GM03348 (cell line): ENCODE measurements at regions not wholly inside any gene's neighbourhood (a gene's known extent, or its start where the extent isn't known, plus 50 kb on each side); places are given as distances from the start of the nearest gene placed in this dataset.

Experiments
- DNase-seq: peaks from one replicate; pipeline ENCODE4 v3.0.0; 2012; ENCODE audit warnings: low spot score

DNA sequence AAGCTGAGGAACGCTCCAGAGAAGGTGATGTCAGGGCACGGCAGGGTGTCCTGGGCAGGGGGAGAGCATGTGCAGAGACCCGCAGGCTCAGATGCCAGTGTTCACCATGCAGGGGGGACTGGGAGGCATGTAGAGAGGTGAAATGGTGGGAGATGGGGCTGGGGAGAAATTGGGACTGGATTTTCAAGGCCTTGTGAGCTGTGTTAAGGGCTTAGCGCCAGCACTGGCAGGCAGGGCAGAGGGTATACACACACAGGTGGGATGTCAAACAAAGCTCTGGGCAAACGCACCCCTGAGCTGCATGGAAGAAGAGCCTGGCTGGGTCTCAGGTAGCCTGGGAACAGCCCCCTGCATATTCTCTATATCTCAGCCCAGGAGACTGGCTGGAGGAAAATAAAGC is 282.7 kb downstream of the SHQ1 start:
- DNase-seq: no peak

DNA sequence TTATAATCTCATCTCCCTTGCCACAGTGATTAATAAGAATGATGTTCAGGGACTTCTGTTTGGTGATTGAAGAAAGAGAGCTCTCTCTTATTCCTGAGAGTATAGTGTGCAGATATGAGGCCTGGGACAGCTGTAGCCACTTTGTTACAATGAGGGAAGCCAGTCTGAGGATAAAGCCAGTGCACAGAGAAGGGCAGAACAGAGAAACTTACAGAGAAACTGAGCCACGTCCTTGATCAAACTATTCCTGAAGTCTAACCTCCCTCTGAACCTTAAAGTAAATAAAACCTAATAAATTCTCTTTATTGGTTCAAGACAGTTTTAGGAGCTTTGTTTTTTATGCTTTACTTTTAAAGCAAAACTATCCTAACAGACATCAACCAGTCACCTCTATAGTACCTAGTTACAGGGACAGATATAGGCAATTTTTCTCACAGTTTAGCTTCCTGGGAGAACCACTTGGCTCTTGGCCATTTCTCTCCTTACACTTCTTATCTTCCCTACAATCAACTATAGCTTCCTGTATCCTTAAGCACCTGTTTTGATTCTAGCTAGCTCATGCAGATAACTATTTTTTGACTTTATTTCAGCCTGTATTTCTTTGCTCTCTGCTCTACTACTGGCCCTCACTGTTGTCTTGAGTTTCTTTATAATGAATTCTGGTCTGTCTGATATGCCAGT is 284.4 kb downstream of the SHQ1 start:
- no peak for DNase-seq

DNA sequence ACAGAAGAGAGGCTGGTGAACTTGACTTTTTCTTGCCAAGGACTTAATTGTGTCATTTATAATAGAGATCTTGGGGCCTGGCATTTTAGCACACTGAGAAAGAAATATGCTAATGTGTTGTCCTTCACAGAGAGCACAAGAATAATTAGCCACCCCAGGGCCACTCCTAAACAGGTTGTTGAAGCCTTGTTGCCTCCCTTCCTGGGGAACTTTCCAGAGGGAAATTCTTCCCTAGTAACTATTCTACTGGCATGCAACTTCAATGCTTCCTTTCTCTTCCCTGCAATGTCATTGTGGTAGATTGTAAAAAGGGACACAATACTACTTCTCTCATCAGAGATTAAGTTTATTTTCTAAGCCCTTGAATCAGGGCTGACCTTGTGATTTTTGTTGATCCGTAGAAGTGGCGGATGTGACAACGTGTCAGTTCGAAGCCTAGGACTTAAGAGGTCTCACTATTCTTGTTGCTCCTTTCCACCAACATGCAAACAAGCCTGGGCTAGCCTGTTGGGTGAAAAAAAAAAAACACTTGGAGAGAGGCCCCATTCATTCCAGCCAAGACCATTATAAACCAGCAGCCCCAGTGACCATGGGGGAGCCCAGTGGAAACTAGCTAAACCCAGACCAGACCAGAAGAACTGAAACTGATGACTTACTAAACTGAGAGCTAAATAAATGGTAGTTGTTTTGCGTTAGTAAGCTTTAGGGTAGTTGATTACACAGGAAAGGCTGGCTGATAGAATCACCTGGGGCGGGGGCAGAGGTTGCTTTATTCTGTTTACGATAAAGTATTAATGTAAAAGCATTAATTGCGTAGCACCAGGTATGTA is 287.2 kb downstream of the SHQ1 start:
- DNase-seq: no peak

DNA sequence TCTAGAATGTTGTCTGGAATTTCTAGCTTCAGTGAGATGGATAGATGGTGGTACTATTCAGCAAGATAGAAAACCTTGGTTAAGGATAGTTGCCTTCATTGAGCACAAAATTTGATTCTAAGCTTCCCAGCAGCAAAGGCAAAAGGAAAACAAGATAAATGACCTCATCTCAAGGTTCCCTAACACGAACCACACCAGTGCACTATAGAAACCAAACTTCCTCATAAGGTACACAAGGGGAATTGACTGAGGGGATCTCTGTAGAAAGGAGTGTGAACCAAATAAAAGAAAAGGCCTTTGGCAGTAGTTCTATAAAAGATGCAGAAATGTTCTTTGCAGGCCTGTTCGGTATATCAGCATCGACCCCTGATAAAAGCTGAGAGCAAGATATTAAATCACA is 288.9 kb downstream of the SHQ1 start:
- DNase-seq: no peak

DNA sequence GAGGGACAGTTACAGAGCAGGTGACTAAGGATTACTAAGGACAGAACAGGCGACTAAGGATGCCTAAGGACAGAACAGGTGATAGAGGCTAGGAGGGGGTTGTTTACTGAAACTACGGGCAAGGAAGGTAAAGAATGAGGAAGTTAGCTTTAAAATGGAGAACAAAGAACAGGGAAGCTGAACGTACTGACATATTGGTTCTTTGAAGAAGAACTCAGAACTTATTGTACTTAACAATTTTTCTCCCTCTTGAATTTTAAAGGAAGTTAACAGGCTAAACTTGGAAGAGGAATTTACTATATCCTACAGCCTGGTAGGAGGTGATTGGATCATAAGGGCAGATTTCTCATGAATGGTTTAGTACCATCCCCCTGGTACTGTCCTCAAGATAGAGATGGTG is 290.2 kb downstream of the SHQ1 start:
- no peak for DNase-seq

DNA sequence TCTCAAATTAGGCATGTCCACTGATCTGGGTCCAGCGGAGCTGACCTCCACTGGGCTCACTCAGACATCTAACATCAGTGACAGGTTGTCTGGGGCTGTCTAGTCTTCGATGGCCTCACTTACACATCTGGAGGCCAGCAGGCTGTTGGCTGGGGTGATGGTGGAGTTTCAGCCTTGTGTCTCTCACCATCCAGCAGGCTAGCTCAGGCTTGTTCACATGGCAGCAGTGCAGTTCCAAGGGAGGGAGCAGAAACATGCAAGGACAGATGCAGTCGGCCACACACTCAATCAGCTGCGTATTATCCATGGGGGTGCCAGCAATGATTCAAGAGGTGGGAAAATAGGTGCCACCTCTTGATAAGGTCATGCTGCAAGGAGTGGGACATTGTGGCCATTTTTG is 292.5 kb downstream of the SHQ1 start:
- DNase-seq: no peak

DNA sequence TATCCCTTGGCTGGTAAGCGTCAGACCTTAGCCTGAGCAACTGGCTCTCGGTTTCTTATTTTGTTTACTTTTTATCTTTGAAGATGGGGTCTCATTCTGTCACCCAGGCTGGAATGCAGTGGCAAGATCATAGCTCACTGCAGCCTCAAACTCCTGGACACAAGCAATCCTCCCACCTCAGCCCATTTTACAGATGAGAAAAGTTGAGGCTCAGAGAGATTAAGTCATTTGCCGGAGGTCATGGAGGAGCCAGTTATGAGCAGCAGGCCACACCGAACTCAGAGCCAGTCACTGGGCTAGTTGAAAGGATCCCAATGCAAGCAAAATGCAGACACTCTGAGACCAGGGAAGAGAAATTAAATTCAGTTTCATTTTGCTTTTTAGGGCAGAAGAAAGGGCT is 293.6 kb downstream of the SHQ1 start:
- DNase-seq: no peak

DNA sequence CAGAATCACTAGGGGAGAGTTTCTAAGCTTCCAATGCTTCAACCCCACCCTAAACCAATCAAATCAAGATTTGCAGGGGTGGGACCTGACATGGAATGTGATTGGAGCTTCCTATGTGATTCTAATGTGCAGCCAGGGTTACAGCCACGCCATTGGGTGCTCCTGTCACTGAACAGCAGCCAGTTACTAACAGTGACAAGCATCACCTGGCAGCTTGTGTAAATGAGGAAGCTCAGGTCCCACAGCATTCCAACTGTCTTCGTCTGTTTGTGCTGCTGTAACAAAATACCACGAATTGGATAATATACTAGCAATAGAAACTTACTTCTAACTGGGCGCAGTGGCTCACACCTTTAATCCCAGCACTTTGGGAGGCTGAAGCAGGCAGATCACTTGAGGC is 294.9 kb downstream of the SHQ1 start:
- DNase-seq: no peak

DNA sequence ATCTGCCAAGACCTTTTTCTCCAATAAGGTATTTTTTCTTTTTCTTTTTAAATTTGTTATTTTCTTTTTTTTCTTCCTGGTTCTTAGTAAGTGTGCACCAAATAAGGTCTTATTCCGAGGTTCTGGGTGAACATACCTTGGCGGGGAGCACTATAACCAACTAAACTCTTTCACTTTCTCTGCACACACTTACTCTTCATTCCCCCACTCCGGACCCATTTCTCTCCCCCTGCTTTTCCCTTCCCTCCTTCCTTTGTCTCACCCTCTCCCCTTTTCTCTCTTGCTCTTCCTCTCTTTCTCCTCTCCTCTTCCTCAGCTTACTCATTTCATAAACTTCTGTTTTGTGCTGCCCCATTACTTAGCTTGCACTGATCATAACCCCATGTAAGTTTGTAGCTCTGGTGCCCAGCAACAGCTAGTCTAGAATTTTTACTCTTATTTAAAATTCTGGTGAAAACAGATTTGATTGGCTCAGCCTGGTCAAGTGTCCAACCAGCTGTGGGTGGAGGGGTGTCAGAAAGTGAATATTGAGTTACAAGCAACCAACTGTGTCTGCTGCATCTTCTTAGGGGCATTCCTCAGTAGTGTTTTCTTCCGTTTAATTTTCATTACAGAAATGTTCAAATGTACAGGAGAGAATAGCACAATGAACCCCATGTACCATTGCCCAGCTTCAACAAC is 297.5 kb downstream of the SHQ1 start:
- no peak for DNase-seq

DNA sequence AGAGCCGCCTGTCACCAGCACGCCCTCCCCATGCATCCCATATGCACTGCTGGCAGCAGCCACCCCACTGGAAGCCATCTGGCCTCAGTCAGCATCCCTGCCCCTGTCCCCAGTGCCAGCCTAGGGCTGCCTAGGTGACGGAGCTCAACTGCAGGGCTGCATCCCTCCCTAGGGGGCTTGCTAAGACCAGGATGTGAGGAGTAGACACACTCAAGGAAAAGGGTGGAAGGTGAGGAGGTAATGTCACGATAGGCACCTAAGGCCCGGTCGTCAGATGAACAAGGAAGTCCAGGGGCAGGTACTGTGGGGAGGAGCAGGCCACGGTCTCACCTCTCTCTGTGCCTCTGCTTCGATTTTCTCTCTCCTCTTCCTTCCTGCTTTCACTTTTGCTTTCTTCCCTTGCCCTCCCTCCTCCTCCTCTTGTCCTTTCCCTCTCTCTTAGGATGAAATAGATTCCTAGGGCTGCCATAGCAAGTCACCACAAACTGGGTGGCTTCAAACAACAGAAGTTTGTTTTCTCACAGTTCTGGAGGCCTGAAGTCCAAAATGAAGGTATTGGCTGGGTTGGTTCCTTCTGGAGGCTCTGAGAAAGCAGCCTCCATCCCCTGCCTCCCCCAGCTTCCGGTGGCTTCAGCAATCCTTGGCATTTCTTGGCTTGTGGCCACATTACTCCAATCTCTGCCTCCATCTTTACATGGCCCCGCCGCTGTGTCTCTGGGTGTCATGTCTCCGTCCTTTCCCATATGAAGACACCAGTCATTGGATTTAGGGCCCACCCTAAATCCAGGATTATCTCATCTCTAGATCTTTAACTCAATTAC is 298.3 kb downstream of the SHQ1 start:
- no peak for DNase-seq

DNA sequence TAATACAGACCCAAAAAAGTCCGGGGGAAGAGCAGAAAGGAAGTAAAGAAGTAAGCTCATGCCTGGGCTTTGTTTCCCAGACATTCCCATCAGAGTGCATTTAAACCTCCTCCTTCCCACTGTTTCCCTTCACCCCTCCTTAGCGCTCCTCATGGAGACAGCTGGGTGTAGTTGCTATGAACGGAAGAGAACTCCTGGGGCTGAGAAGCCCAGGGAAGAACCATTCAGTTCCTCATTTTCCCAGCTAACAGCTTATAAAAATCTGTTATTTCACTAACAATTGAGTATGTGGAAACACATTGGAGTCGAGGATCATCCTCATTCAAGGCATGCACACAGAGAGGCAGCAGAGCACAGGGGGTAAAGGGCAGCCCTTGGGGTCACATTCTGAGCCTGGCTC is 299.3 kb downstream of the SHQ1 start:
- no peak for DNase-seq

DNA sequence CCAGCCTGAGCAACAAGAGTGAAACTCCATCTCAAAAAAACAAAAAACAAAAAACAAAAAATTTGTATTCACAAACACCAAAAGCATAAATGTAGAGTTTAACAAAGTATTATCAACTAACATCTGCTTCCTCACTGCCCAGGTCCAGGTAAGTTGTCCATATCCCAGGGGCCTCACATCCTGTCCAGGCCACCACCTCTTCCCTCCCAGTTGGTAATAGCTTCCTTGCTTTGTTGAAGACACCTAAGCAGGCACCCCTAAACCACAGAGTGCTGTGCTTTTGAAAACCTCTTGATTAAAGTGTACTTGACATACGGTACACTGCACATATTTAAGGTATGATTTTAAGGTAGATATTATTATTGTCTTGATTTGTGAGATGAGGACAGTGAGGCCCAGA is 299.8 kb downstream of the SHQ1 start:
- DNase-seq: no peak

DNA sequence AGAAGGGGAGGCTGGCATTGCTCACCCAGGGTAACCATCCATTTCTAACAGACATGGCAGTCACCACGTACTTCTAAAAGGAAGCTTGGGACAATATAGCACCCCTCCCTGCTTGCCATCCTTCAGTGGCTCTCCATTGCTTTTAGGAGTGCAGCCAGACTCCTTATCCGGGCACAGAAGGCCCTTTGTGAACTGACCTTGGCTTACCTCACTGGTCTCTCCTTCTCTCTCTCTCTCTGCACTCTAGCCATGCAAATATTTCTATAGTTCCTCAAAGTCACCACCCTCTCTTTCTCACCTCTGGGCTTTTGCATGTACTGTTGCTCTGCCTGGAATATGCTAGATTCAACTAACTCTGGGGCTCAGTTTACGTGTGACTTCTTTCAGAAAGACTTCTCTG is 301.1 kb downstream of the SHQ1 start:
- no peak for DNase-seq

DNA sequence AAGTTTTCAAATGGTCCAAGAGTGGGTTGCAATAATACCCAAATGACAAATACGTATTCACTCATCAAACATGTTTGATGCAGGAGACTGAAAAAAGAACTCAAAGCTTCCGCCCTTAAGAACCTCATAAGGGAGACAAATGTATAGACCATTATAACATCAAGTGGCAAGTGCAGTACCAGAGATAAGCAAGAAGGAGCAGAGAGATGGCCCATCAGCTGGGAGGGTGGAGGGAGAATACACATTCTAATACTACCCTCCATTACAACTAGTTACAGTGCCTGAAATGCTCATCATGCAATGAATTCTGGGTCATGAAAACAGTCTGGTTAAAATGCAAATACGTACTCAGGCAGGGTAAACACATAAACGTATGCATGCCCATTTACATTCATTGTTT is 304.0 kb downstream of the SHQ1 start:
- no peak for DNase-seq

DNA sequence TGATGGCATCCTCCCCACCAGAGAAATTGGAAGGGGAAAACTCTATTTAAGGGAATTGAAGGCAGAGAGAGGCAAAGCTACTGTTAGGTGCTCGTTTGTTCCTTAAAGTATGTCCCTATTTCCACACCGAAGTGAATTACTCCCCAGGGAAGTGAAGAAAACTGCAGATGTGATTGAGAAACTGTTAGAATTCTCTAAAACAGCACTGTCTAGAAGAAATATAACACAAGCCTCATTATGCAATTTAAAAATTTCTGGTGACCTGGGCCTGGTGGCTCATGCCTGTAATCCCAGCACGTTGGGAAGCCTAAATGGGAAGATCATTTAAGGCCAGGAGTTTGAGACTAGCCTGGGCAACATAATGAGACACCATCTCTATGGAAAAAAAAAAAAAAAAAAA is 305.0 kb downstream of the SHQ1 start:
- DNase-seq: no peak

DNA sequence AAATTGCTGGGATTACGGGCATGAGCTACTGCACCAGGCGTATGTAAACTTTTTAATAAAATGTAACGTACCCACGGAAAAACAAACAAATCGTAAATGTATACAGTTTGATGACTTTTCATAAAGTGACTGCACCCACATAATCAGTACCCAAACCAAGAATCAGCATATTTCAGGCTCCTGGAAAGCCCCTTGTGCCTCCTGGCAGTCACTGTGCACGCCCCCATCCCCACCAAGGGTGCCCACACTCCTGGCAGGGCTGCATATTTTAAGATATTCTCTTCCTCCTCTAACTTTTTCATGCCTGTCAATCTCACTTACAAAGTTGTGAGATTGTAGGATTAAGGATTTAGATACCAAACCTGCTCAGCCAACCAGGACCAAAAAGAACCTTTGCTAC is 305.5 kb downstream of the SHQ1 start:
- no peak for DNase-seq

DNA sequence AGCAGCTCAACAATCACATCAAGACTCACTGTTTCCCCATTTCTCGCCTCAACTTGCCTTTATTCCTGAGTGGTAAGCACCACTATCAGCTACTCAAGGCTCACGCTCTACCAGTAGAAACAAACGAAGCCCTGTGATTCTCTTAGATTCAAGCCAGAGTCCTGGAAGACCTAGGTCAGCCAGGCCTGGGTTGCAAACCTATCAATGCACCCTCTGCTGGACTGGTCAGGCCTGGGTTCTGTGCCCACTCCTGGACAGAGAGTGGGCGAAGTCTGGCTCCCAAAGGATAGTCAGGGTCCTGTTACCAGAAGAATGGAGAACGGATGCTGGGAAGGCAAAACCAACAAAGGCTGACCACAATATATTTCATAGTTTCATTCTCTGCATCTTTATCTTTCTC is 308.4 kb downstream of the SHQ1 start:
- no peak for DNase-seq

DNA sequence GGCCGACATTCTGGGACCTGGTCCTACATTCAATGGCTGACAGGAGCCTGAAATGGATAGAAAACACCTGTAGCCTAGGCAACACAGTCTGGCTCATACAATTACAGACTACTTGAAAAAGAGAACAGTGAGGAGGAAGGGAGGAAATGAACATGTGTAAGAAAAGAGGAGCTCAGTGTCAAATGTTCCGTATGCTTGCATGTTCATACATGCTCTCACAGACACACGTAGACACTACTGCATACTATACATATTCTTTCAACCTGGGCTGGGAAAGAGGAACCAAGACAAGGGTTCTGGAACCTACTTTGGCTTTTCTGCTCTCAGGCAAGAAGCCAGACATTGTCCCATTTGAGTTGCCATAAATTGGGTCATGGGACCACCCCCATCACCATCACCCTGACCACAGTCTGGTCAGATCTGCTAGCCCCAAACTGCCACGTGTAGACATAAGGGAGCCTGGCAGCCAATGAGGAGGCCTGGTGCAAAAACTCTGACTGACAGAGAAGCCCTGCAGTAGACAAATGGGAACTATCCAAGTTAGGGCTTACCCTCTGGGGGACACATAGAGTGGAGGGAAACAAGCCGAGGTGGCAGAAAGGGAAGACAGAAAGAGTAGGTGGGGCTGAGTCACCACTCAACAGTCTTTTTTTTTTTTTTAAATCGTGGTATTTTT is 310.0 kb downstream of the SHQ1 start:
- DNase-seq: no peak

DNA sequence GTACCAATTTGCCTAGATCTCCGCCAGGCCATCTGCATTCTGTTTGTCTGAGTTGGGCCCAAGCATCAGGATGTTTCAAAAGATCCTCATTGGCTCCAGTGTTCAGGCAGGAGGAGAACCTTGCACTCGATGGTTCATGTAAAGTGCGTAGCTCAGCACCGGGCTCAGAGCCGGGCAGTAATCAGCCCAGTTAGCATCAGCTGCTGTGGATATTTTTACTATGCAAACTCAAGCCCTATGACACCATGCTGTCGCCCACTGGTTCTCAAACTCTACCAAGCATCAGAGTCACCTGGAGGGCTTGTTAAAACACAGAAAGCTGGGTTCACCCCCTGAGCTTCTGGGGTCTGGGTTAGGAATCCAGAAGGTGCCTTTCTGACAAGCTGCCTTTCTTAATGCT is 310.8 kb downstream of the SHQ1 start:
- DNase-seq: no peak

DNA sequence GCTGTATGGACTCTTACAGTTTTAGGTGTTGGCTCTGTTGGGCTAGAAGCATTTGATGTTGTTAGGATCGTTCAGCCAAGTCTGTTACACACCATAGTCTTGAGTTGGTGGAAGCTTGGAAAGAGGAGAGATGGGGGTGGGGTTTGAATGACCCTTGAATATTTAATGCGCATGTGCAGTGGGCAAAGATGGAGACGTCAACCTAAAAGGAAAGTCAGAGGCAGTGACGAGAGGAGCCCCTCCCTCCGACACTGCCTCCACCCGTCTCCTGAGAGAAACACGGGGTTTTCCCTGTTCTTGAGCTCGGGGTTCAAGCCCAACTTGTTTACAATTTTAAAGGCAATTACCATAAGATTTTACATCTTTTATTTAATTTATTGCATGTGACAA is 311.4 kb downstream of the SHQ1 start:
- DNase-seq: no peak

DNA sequence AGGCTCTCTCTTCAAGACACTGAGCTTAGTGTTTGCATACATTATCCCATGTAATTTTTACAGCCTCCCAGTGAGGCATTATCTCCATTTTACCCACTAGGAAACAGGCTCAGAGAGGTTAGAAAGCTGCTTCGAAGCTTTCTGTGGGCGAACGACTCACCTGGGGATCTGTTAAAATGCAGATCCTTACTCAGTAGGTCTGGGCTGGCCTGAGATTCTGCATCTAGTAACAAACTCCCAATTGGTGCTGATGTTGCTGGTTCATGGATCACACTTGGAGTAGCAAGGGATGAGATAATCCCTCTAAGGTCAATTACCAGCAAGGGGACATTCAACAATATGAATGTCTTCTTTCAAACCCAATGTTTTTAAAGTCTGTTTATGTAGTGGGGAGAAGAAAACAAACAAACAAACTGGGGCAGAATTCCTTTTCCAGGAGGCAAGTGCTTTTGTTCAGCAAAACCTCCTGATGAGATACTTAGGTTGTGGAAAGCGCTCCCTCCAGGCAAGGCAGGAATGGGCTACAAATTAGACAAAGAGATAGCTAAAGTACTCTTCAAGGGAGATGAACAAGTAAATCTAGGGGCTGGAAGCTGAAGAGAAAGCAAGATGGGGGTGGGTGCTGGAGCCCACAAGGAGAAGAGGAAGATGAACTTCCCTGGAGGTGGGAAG is 311.9 kb downstream of the SHQ1 start:
- DNase-seq: no peak
